Upper lobe of left lung (tissue), 6 donors: ENCODE measurements at regions not wholly inside any gene's neighbourhood (a gene's known extent, or its start where the extent isn't known, plus 50 kb on each side); places are given as distances from the start of the nearest gene placed in this dataset.
"Not testable (repeated sequence)": the region's sequence is repeated elsewhere in the genome, so short reads cannot be mapped to it uniquely, and the experiment has no call there.

Experiments
- ATAC-seq, 2 donors: fragments of 200-7000 bp; cut with Tn5 transposase; one replicate each; pipeline ENCODE4 v1.9.1; 2022; ENCODE audit warnings: mild to moderate bottlenecking in 2 of 2, moderate library complexity in 2 of 2; ENCODE audit not compliant: low FRiP score in 2 of 2
- DNase-seq, 2 donors: peaks; one replicate each; pipeline ENCODE4 v3.0.0-alpha.2; 2019 to 2020
- H3K27ac ChIP-seq, 4 donors: fragments of 200-600 bp; sonication (generic); one replicate each; pipeline ENCODE4 v1.5.1; 2016 to 2019
- H3K27me3 ChIP-seq, 4 donors: fragments of 200-600 bp; sonication (generic); one replicate each; pipeline ENCODE4 v1.5.1; 2017 to 2019
- H3K36me3 ChIP-seq, 4 donors: fragments of 200-600 bp; sonication (generic); one replicate each; pipeline ENCODE4 v1.5.1; 2016 to 2019
- H3K4me1 ChIP-seq, 4 donors: fragments of 200-600 bp; sonication (generic); one replicate each; pipeline ENCODE4 v1.5.1; 2018 to 2019
- H3K4me3 ChIP-seq, 4 donors: fragments of 200-600 bp; sonication (generic); one replicate each; pipeline ENCODE4 v1.5.1; 2017 to 2019; ENCODE audit warnings: mild to moderate bottlenecking in 2 of 4, moderate library complexity in 1 of 4
- H3K9me3 ChIP-seq, 4 donors: fragments of 200-600 bp; sonication (generic); one replicate each; pipeline ENCODE4 v1.5.1; 2018 to 2019
- CTCF ChIP-seq, 6 experiments: fragments of 450-650 bp in 4 of 6; fragments of 200-600 bp in 2 of 6; sonication (generic) in 2 of 6; IDR thresholded peaks; one replicate each; pipeline ENCODE4 v1.5.1; 2016 to 2019; ENCODE audit warnings: antibody characterized with exemption in 6 of 6
- EP300 ChIP-seq, 4 donors: sonication (generic); formaldehyde crosslinking; IDR thresholded peaks; one replicate each; pipeline ENCODE4 v1.5.1; 2017; ENCODE audit warnings: antibody characterized with exemption in 4 of 4, control low read depth in 2 of 4
- POLR2A ChIP-seq, 4 donors: fragments of 450-650 bp; IDR thresholded peaks; one replicate each; pipeline ENCODE4 v1.5.1; 2016 to 2017; ENCODE audit warnings: antibody characterized with exemption in 4 of 4, mild to moderate bottlenecking in 2 of 4
- POLR2AphosphoS5 ChIP-seq, 2 donors: sonication (generic); formaldehyde crosslinking; IDR thresholded peaks; one replicate each; pipeline ENCODE4 v1.5.1; 2017; ENCODE audit warnings: antibody characterized with exemption in 2 of 2
- WGBS, 2 donors: methylation state at CpG; one replicate each; pipeline ENCODE4 v1.1.5; 2017 to 2018; 5-methylcytosine and 5-hydroxymethylcytosine counted together
- donor health status: DM: no; HTN: no; CAD: no; lungs with moderate emphysema.
- donor health status: DM: no; HTN: yes; CAD: no; lungs with severe emphysema.

GRCh38 chr2:57276408-57276807 lies 770.2 kb upstream of the VRK2 start:
- not testable (repeated sequence) for H3K27ac ChIP-seq, ATAC-seq, H3K36me3 ChIP-seq, H3K4me1 ChIP-seq, H3K4me3 ChIP-seq, H3K27me3 ChIP-seq, DNase-seq
- 87% methylated on average over 9 of the region's 9 CpGs; no CpG with 5 or more reads in 1 of the 2 donors for WGBS, 2 donors
- peaks cover 0 to 17% (median 4%) of the 10 kb centered on the region in 4 donors for H3K9me3 ChIP-seq

GRCh38 chr2:57278451-57278850 lies 768.2 kb upstream of the VRK2 start:
- H3K27me3 ChIP-seq: no peaks in the 10 kb centered on the region
- no peak for ATAC-seq

GRCh38 chr2:57291209-57291608 lies 755.4 kb upstream of the VRK2 start:
- ATAC-seq (no peak), DNase-seq (no peak)
- Histone ChIP-seq H3K4me1 (no peaks in the 10 kb centered on the region), H3K36me3 (no peaks in the 10 kb centered on the region), H3K27ac (no peak overlapping the region), H3K4me3 (no peak overlapping the region), H3K9me3 (no peaks in the 10 kb centered on the region), H3K27me3 (no peaks in the 10 kb centered on the region)
- TF ChIP-seq POLR2AphosphoS5 (IDR thresholded peaks at IDR 0.05): no peak
- no peak for TF ChIP-seq EP300 (IDR thresholded peaks at IDR 0.05)
- no peak for TF ChIP-seq CTCF (IDR thresholded peaks at IDR 0.05)
- TF ChIP-seq POLR2A (IDR thresholded peaks at IDR 0.05): no peak
- WGBS, 2 donors: 44 to 45% methylated on average over 2 of the region's 2 CpGs

More at GRCh38 chr2:57278451-57278850, 768.2 kb upstream of the VRK2 start:
- no peak for DNase-seq
- no peaks in the 10 kb centered on the region for H3K36me3 ChIP-seq
- peaks cover 0 to 17% (median 4%) of the 10 kb centered on the region in 4 donors for H3K9me3 ChIP-seq
- TF ChIP-seq POLR2A (IDR thresholded peaks at IDR 0.05) (no peak), CTCF (IDR thresholded peaks at IDR 0.05) (no peak), EP300 (IDR thresholded peaks at IDR 0.05) (no peak), POLR2AphosphoS5 (IDR thresholded peaks at IDR 0.05) (no peak)
- H3K27ac ChIP-seq: no peak overlapping the region
- H3K4me1 ChIP-seq: no peaks in the 10 kb centered on the region
- H3K4me3 ChIP-seq: no peak overlapping the region

- TF ChIP-seq EP300 (IDR thresholded peaks at IDR 0.05) (no peak), CTCF (IDR thresholded peaks at IDR 0.05) (no peak), POLR2A (IDR thresholded peaks at IDR 0.05) (no peak), POLR2AphosphoS5 (IDR thresholded peaks at IDR 0.05) (no peak)
- DNase-seq (no peak), ATAC-seq (no peak)
- Histone ChIP-seq H3K9me3 (no peaks in the 10 kb centered on the region), H3K4me1 (no peaks in the 10 kb centered on the region), H3K27ac (no peak overlapping the region), H3K36me3 (no peaks in the 10 kb centered on the region), H3K27me3 (no peaks in the 10 kb centered on the region), H3K4me3 (no peak overlapping the region)
- 92 to 94% methylated on average over 2 of the region's 2 CpGs for WGBS, 2 donors
Measured at GRCh38 chr2:57296795-57297517, 749.6 kb upstream of the VRK2 start.

GRCh38 chr2:57313678-57314077 lies 732.9 kb upstream of the VRK2 start:
- 82 to 92% methylated on average over 2 of the region's 2 CpGs for WGBS, 2 donors
- no peak for DNase-seq
- H3K27me3 ChIP-seq: no peaks in the 10 kb centered on the region
- no peaks in the 10 kb centered on the region for H3K36me3 ChIP-seq
- TF ChIP-seq POLR2A (IDR thresholded peaks at IDR 0.05) (no peak), POLR2AphosphoS5 (IDR thresholded peaks at IDR 0.05) (no peak), CTCF (IDR thresholded peaks at IDR 0.05) (no peak), EP300 (IDR thresholded peaks at IDR 0.05) (no peak)
- H3K27ac ChIP-seq: no peak overlapping the region
- no peak for ATAC-seq
- no peaks in the 10 kb centered on the region for H3K4me1 ChIP-seq
- H3K4me3 ChIP-seq: no peak overlapping the region
- H3K9me3 ChIP-seq: no peaks in the 10 kb centered on the region
